GM12892 (cell line): ENCODE measurements at regions not wholly inside any gene's neighbourhood (a gene's known extent, or its start where the extent isn't known, plus 50 kb on each side); places are given as distances from the start of the nearest gene placed in this dataset.

ENCODE experiments used
- POLR2A ChIP-seq: IDR thresholded peaks from 2 replicates; pipeline ENCODE4 v1.6.1; 2011; ENCODE audit warnings: low read depth, low read length, control low read depth
- POLR2AphosphoS5 ChIP-seq: IDR thresholded peaks from 2 replicates; pipeline ENCODE4 v1.6.1; 2011; ENCODE audit warnings: low read depth, low read length, control low read depth

DNA sequence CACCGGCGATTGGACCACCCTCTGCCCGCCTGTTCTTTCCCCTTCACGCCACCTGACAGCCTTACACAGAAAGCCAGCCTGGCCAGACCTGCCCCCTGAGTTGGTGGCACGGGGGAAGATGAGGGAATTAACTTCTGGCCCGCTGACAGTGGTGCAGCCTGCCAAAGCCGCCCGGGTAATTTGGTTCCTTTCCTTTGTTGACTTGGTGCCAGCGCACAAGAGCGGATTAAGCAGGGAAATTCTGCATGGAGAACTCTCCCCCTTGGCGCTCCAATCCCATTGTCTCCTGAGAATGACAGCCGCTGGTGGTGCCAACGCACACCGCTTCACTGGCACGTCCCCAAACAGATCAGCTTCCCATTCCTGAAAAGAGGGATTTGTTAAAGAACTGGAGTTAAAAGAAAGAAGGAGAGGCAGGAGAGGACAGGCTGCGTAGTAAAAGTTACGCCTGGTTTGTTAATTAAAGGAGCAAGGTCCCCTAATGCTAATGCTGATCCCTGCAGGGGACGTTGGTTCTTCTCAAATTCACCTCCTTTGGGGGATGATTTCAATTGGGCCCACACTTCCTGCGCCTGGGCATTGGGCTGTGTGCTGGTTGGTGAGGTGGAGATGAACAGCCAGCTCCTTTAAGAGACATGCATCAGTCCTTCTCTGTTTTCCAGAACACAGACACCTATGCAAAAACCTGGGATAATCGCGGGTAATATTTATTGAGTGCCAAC is 286.8 kb downstream of the MYCN start:
- TF ChIP-seq POLR2A (no peak), POLR2AphosphoS5 (no peak)
